ENCODE measurements at regions not wholly inside any gene's neighbourhood (a gene's known extent, or its start where the extent isn't known, plus 50 kb on each side); places are given as distances from the start of the nearest gene placed in this dataset.

DNA sequence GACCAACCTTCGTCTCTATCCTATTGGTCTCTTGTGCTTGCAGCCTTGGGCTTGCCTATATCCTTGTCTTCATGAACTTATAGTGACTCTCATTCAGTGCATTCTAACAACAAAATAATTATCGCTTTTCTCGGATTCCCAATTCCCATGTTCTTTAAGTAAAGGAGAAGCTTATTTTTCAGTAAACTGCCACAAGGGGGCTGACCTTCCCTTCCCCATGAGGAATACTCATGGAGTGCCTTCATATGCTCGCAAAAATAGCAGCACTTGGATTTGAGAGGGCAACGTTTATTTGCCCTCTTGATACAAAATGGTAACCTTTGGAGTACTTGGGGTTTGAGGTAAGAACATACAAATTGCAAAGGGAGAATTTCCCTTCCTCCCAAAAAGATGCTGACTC lies 183.2 kb upstream of the TENT5D start:
- Histone ChIP-seq H3K23ac (ENCODE audit: low read depth, low read length) (no peak overlapping the region), H3K9ac (ENCODE audit: low read depth, low read length) (no peak overlapping the region), H3K79me1 (ENCODE audit: low read depth in 1 of 2, low read length in 2 of 2) (no peaks in the 10 kb centered on the region), H3K14ac (replicated peaks; ENCODE audit: low read depth, low read length) (no peak overlapping the region), H2BK20ac (ENCODE audit: low read depth, low read length) (no peak overlapping the region), H2AFZ (replicated peaks; ENCODE audit: low read length, poor library complexity) (no peak overlapping the region), H2AK5ac (ENCODE audit: low read depth, low read length) (no peak overlapping the region), H3K4me1 (ENCODE audit: control insufficient read depth, insufficient read depth, low read length) (no peaks in the 10 kb centered on the region), H2BK15ac (ENCODE audit: low read depth, low read length) (no peak overlapping the region), H3K4ac (ENCODE audit: low read depth, low read length) (no peak overlapping the region), H4K20me1 (ENCODE audit: insufficient read depth, low read length) (no peaks in the 10 kb centered on the region), H3K27me3 (ENCODE audit: control insufficient read depth, insufficient read depth, low read length) (no peaks in the 10 kb centered on the region), H2AK9ac (replicated peaks; ENCODE audit: low read depth, low read length, poor library complexity) (no peak overlapping the region), H3K9me3 (ENCODE audit: control insufficient read depth, insufficient read depth, low read length) (no peaks in the 10 kb centered on the region), H4K8ac (ENCODE audit: low read depth in 2 of 2, low read length in 2 of 2) (no peak overlapping the region), H3K4me3 (ENCODE audit: insufficient read depth, low read depth, low read length) (no peak overlapping the region), H3K36me3 (ENCODE audit: control insufficient read depth, insufficient read depth, low read length) (no peaks in the 10 kb centered on the region), H2BK5ac (ENCODE audit: low read depth, low read length, poor library complexity, severe bottlenecking) (no peak overlapping the region), H3K18ac (ENCODE audit: low read depth, low read length) (no peak overlapping the region), H2BK120ac (ENCODE audit: low read depth, low read length) (no peak overlapping the region), H4K5ac (ENCODE audit: low read depth, low read length) (no peak overlapping the region), H3K27ac (ENCODE audit: insufficient read depth, low read length) (no peak overlapping the region), H3K9me1 (ENCODE audit: insufficient read depth, low read length) (no peaks in the 10 kb centered on the region), H4K91ac (ENCODE audit: insufficient read depth, low read depth, low read length) (no peak overlapping the region), H3K4me2 (ENCODE audit: low read depth, low read length) (no peak overlapping the region), H3K56ac (ENCODE audit: extremely low read depth, insufficient read depth, low read length) (no peak overlapping the region)
- dilution Hi-C loops (cut with HindIII; ENCODE audit: low sequenced_read_pairs, unreplicated experiment) (no loop called here), in situ Hi-C loops (cut with MboI; ENCODE audit: low sequenced_read_pairs) (no loop called here), intact Hi-C loops (cut with micrococcal nuclease) (no loop called here)
- DNase-seq (no peak), ATAC-seq (ENCODE audit: low read depth) (no peak)
- BruUV-seq (replicated peaks) = no TSS peak
- TF ChIP-seq FOS (IDR thresholded peaks at IDR 0.05; ENCODE audit: low read depth, low read length) = no peak
- no peak for TF ChIP-seq MAZ (IDR thresholded peaks at IDR 0.05; ENCODE audit: borderline replicate concordance, low read depth, low read length)
- no peak for TF ChIP-seq RCOR1 (IDR thresholded peaks at IDR 0.05; ENCODE audit: insufficient replicate concordance, low read length)
- TF ChIP-seq BHLHE40 (IDR thresholded peaks at IDR 0.05; ENCODE audit: low read depth, low read length) = no peak
- TF ChIP-seq POLR2A (IDR thresholded peaks at IDR 0.05; ENCODE audit: low read depth, low read length) = no peak
- TF ChIP-seq, protein P1, sequence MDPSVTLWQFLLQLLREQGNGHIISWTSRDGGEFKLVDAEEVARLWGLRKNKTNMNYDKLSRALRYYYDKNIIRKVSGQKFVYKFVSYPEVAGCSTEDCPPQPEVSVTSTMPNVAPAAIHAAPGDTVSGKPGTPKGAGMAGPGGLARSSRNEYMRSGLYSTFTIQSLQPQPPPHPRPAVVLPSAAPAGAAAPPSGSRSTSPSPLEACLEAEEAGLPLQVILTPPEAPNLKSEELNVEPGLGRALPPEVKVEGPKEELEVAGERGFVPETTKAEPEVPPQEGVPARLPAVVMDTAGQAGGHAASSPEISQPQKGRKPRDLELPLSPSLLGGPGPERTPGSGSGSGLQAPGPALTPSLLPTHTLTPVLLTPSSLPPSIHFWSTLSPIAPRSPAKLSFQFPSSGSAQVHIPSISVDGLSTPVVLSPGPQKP (IDR thresholded peaks at IDR 0.05; ENCODE audit: borderline replicate concordance, low read depth, low read length) = no peak
- no peak for TF ChIP-seq SMC3 (IDR thresholded peaks at IDR 0.05; ENCODE audit: low read depth, low read length)
- no peak for TF ChIP-seq NFE2L2 (IDR thresholded peaks at IDR 0.05; ENCODE audit: low read depth, low read length)
- TF ChIP-seq CHD1 (IDR thresholded peaks at IDR 0.05; ENCODE audit: low read depth, low read length) = no peak
- no peak for TF ChIP-seq RFX5 (IDR thresholded peaks at IDR 0.05; ENCODE audit: low read depth, low read length)
- ChIA-PET CTCF (no interaction called here), POLR2A (ENCODE audit: unreplicated experiment) (no interaction called here)
- WGBS, 2 experiments (ENCODE audit: extremely low coverage in 2 of 2, insufficient read length in 1 of 2) = no CpG with 5 or more reads among the region's 5 CpGs
